H1 (cell line): ENCODE measurements at regions not wholly inside any gene's neighbourhood (a gene's known extent, or its start where the extent isn't known, plus 50 kb on each side); places are given as distances from the start of the nearest gene placed in this dataset.

ENCODE experiments used
- CTCF ChIA-PET: fragments of 300-600 bp; sonication (Branson Sonifier 250); formaldehyde crosslinking; loops from one replicate; lab custom pipeline; 2021; ENCODE audit not compliant: partially characterized antibody; lab: Charles Lee
- POLR2A ChIA-PET: fragments of 300-600 bp; sonication (Branson Sonifier 250); formaldehyde crosslinking; loops from one replicate; lab custom pipeline; 2021; ENCODE audit warnings: inconsistent platforms; ENCODE audit not compliant: partially characterized antibody; lab: Charles Lee
- DNase-seq, 2 experiments: peaks; one replicate each; pipeline versions ENCODE4 v3.0.0 to v3.0.0-alpha.2; 2010 to 2022; ENCODE audit warnings: low spot score in 2 of 2, low read depth in 1 of 2, mixed read lengths in 1 of 2
- FAIRE-seq: peaks from 2 replicates; lab custom pipeline; 2011; peaks lifted over from hg19 to GRCh38; lab: Jason Lieb, UNC
- H2AFZ ChIP-seq: 2 replicates; pipeline ENCODE4 v1.8.1; 2012; ENCODE audit warnings: low read length, inconsistent platforms
- H2AK5ac ChIP-seq: 2 replicates; pipeline ENCODE4 v1.6.1; 2013; ENCODE audit warnings: low read depth, low read length
- H2BK120ac ChIP-seq: replicated peaks from 2 replicates; pipeline ENCODE3; 2013; ENCODE audit warnings: low read depth, low read length, inconsistent platforms
- H2BK12ac ChIP-seq: 2 replicates; pipeline ENCODE4 v1.6.1; 2013; ENCODE audit warnings: low read depth, low read length
- H2BK15ac ChIP-seq: 2 replicates; pipeline ENCODE4 v1.6.1; 2013; ENCODE audit warnings: low read length
- H2BK20ac ChIP-seq: 2 replicates; pipeline ENCODE4 v1.6.1; 2013; ENCODE audit warnings: low read length
- H2BK5ac ChIP-seq: 2 replicates; pipeline ENCODE4 v1.6.1; 2013; ENCODE audit warnings: low read depth, low read length
- H3K14ac ChIP-seq: 2 replicates; pipeline ENCODE4 v1.6.1; 2013; ENCODE audit warnings: inconsistent platforms; ENCODE audit not compliant: insufficient read length
- H3K18ac ChIP-seq: 2 replicates; pipeline ENCODE4 v1.6.1; 2013; ENCODE audit warnings: low read length; ENCODE audit errors: extremely low read depth
- H3K23ac ChIP-seq: 2 replicates; pipeline ENCODE4 v1.6.1; 2013; ENCODE audit warnings: inconsistent platforms; ENCODE audit not compliant: insufficient read length
- H3K23me2 ChIP-seq: 2 replicates; pipeline ENCODE4 v1.6.1; 2013; ENCODE audit warnings: low read depth, low read length
- H3K27ac ChIP-seq: 2 replicates; pipeline ENCODE4 v1.6.1; 2011; ENCODE audit warnings: low read depth, low read length, inconsistent platforms
- H3K27me3 ChIP-seq, 4 experiments: replicated peaks in 1 of 4; 1 replicate in 1 of 4; 2 replicates in 3 of 4; pipeline versions ENCODE4 v1.6.1 to v1.8.1; 2011 to 2013; ENCODE audit warnings: low read length in 3 of 4, mild to moderate bottlenecking in 3 of 4, inconsistent platforms in 2 of 4, mixed read lengths in 2 of 4, moderate library complexity in 1 of 4; ENCODE audit not compliant: control insufficient read depth in 3 of 4, insufficient read depth in 3 of 4; ENCODE audit errors: extremely low read depth in 1 of 4
- H3K36me3 ChIP-seq, 4 experiments: 2 replicates each; pipeline versions ENCODE4 v1.6.1 to v1.8.1; 2011 to 2013; ENCODE audit warnings: mild to moderate bottlenecking in 4 of 4, low read length in 3 of 4, moderate library complexity in 2 of 4, control low read depth in 1 of 4, inconsistent platforms in 1 of 4; ENCODE audit not compliant: insufficient read depth in 4 of 4, control insufficient read depth in 2 of 4
- H3K4ac ChIP-seq: replicated peaks from 2 replicates; pipeline ENCODE3; 2013; ENCODE audit warnings: low read length, low read depth, mixed read lengths, inconsistent platforms; ENCODE audit not compliant: insufficient read length
- H3K4me1 ChIP-seq, 4 experiments: replicated peaks in 1 of 4; 1 replicate in 1 of 4; 2 replicates in 3 of 4; pipeline versions ENCODE4 v1.6.1 to v1.8.1; 2011 to 2013; ENCODE audit warnings: low read length in 3 of 4, inconsistent platforms in 2 of 4, mixed read lengths in 1 of 4; ENCODE audit not compliant: insufficient read depth in 4 of 4, control insufficient read depth in 3 of 4
- H3K4me2 ChIP-seq, 2 experiments: 2 replicates each; pipeline versions ENCODE4 v1.6.1 to v1.8.1; 2011 to 2013; ENCODE audit warnings: low read depth in 2 of 2, low read length in 2 of 2, control low read depth in 1 of 2, inconsistent platforms in 1 of 2, mild to moderate bottlenecking in 1 of 2; ENCODE audit not compliant: insufficient read depth in 1 of 2
- H3K4me3 ChIP-seq, 4 experiments: fragments of 200-600, 300-600 bp in 1 of 4; sonication (generic), shearing (Covaris generic), sonication (Bioruptor Twin) in 1 of 4; 2 replicates each; pipeline versions ENCODE4 v1.5.1 to v1.8.1; 2011 to 2016; ENCODE audit warnings: low read length in 4 of 4, low read depth in 3 of 4, control low read depth in 2 of 4, inconsistent platforms in 2 of 4, mild to moderate bottlenecking in 2 of 4, mixed read lengths in 1 of 4, moderate library complexity in 1 of 4; ENCODE audit not compliant: insufficient read depth in 2 of 4; ENCODE audit errors: extremely low read depth in 1 of 4
- H3K56ac ChIP-seq: replicated peaks from 2 replicates; pipeline ENCODE3; 2013; ENCODE audit warnings: low read depth, mild to moderate bottlenecking, mixed read lengths, low read length, inconsistent platforms; ENCODE audit not compliant: insufficient read length
- H3K79me1 ChIP-seq: 2 replicates; pipeline ENCODE4 v1.6.1; 2013; ENCODE audit warnings: low read depth, low read length, control low read depth
- H3K79me2 ChIP-seq, 2 experiments: 2 replicates each; pipeline versions ENCODE4 v1.6.1 to v1.8.1; 2012 to 2013; ENCODE audit warnings: low read length in 2 of 2, mild to moderate bottlenecking in 2 of 2, inconsistent platforms in 1 of 2; ENCODE audit not compliant: insufficient read depth in 2 of 2, control insufficient read depth in 1 of 2
- H3K9ac ChIP-seq, 4 experiments: replicated peaks in 1 of 4; 1 replicate in 1 of 4; 2 replicates in 3 of 4; pipeline versions ENCODE4 v1.6.1 to v1.8.1; 2011 to 2013; ENCODE audit warnings: low read depth in 3 of 4, low read length in 3 of 4, control low read depth in 2 of 4, mild to moderate bottlenecking in 2 of 4, moderate library complexity in 2 of 4, inconsistent platforms in 1 of 4; ENCODE audit errors: extremely low read depth in 1 of 4
- H3K9me3 ChIP-seq, 2 experiments: 2 replicates each; pipeline versions ENCODE4 v1.6.1 to v1.8.1; 2012 to 2013; ENCODE audit warnings: mild to moderate bottlenecking in 2 of 2, moderate library complexity in 2 of 2, control low read depth in 1 of 2, inconsistent platforms in 1 of 2, low read depth in 1 of 2, low read length in 1 of 2, mixed read lengths in 1 of 2; ENCODE audit not compliant: insufficient read depth in 2 of 2
- H4K20me1 ChIP-seq, 2 experiments: replicated peaks in 1 of 2; 2 replicates each; pipeline versions ENCODE3 to v1.8.1; 2011 to 2013; ENCODE audit warnings: inconsistent platforms in 2 of 2, low read length in 2 of 2, mild to moderate bottlenecking in 1 of 2; ENCODE audit not compliant: insufficient read depth in 2 of 2, control insufficient read depth in 1 of 2
- H4K5ac ChIP-seq: 2 replicates; pipeline ENCODE4 v1.6.1; 2013; ENCODE audit warnings: low read length, low read depth, mixed read lengths, inconsistent platforms; ENCODE audit not compliant: insufficient read length
- H4K8ac ChIP-seq: 2 replicates; pipeline ENCODE4 v1.8.0; 2013; ENCODE audit warnings: mild to moderate bottlenecking, moderate library complexity, low read length, inconsistent platforms; ENCODE audit not compliant: insufficient read depth; ENCODE audit errors: extremely low read depth
- H4K91ac ChIP-seq: replicated peaks from 2 replicates; pipeline ENCODE3; 2013; ENCODE audit warnings: low read length, mixed read lengths, inconsistent platforms; ENCODE audit not compliant: insufficient read length
- BRCA1 ChIP-seq: IDR thresholded peaks from 2 replicates; pipeline ENCODE4 v1.6.1; 2012; ENCODE audit warnings: low read depth, low read length, improper control_type of control experiment
- CREB1 ChIP-seq: IDR thresholded peaks from 2 replicates; pipeline ENCODE4 v1.6.1; 2012; ENCODE audit warnings: inconsistent platforms
- E2F6 ChIP-seq: IDR thresholded peaks from 2 replicates; pipeline ENCODE4 v1.6.1; 2012; ENCODE audit warnings: inconsistent platforms
- EGR1 ChIP-seq: IDR thresholded peaks from 2 replicates; pipeline ENCODE4 v1.6.1; 2011; ENCODE audit warnings: low read depth, low read length, borderline replicate concordance
- GABPA ChIP-seq: IDR thresholded peaks from 2 replicates; pipeline ENCODE4 v1.6.1; 2011; ENCODE audit warnings: mild to moderate bottlenecking, low read length, moderate library complexity, borderline replicate concordance; ENCODE audit not compliant: insufficient read depth
- SIN3A ChIP-seq, 2 experiments: IDR thresholded peaks in 1 of 2; conservative IDR thresholded peaks in 1 of 2; 2 replicates each; pipeline ENCODE4 v1.6.1; 2011 to 2012; ENCODE audit warnings: low read length in 2 of 2, improper control_type of control experiment in 1 of 2, low read depth in 1 of 2, mild to moderate bottlenecking in 1 of 2
- WGBS, 2 experiments: shearing (Covaris generic) in 1 of 2; methylation state at CpG; one replicate each; pipeline versions ENCODE4 v1.1.6 to v1.1.7; 2013 to 2015; ENCODE audit warnings: low lambda C conversion rate in 2 of 2, mixed read lengths in 2 of 2, inconsistent platforms in 1 of 2, low coverage in 1 of 2, missing lambda C conversion rate in 1 of 2; ENCODE audit not compliant: insufficient replicate concordance in 2 of 2, insufficient coverage in 1 of 2, insufficient read length in 1 of 2; ENCODE audit errors: extremely low coverage in 1 of 2, missing lambda C conversion rate in 1 of 2; 5-methylcytosine and 5-hydroxymethylcytosine counted together

DNA sequence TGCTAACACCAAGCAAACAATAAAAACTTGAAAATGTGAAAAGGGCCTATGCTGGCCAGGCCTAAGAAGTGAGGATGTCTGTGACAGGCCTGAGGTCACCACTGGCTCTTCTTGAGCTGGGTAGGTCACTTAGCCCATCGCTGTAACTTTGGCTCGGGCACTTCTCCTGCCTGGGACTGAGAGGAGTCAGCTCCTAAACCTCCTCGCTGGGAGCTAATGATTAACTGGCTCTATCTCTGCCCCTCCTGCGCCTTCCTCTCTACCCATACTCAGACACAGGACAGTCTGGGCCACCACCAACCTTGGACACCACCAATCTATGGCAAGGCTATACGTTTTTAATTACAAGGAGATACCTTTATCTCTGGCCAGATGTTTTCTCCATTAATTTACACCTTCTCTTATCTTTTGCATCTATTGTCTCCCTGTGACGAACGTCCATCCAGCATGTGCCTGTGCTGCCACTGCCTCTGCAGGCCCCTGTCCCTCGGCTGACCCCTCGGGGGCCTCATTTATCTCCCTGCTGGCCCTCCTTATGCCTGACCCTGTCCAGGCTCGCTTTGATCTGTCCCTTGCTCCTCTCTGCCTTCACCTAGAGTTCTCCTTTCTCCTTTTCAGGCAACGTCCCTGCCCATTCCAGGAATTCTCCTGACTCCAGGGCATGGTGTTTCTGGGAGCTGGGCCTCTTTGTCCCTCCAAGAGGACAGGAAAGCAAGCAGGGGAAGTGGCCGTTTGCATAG lies 149.1 kb upstream of the GATA6 start:
- Histone ChIP-seq H3K23ac (no peak overlapping the region), H3K4ac (no peak overlapping the region), H4K5ac (no peak overlapping the region), H2BK15ac (no peak overlapping the region), H2AFZ (no peak overlapping the region), H3K4me2 (no peak overlapping the region), H3K9me3 (no peaks in the 10 kb centered on the region), H3K4me1 (no peaks in the 10 kb centered on the region), H3K18ac (no peak overlapping the region), H4K8ac (peak overlapping the region; percentile 28; the same call in 1 of the 2 replicates), H3K56ac (no peak overlapping the region), H3K9ac (no peak overlapping the region), H3K23me2 (no peaks in the 10 kb centered on the region), H4K20me1 (no peaks in the 10 kb centered on the region), H2AK5ac (no peak overlapping the region), H3K4me3 (no peak overlapping the region), H3K36me3 (no peaks in the 10 kb centered on the region), H3K79me2 (no peaks in the 10 kb centered on the region), H2BK5ac (no peak overlapping the region), H3K27me3 (no peaks in the 10 kb centered on the region), H2BK20ac (no peak overlapping the region), H2BK12ac (no peak overlapping the region), H3K79me1 (no peaks in the 10 kb centered on the region), H3K14ac (no peak overlapping the region), H4K91ac (no peak overlapping the region), H3K27ac (no peak overlapping the region), H2BK120ac (no peak overlapping the region)
- DNase-seq (no peak), FAIRE-seq (no peak)
- ChIA-PET POLR2A (no interaction called here), CTCF (interaction anchor here (0.6 to 7.5 kb wide), 3 partner anchors 22 to 778 kb away, joined by 3 to 29 read pairs (median 3); no protein-coding TSS in a partner anchor)
- no peak for TF ChIP-seq CREB1
- TF ChIP-seq E2F6: no peak
- TF ChIP-seq BRCA1: no peak
- no peak for TF ChIP-seq EGR1
- no peak for TF ChIP-seq GABPA
- no peak for TF ChIP-seq SIN3A (conservative IDR thresholded peaks at IDR 0.05 in 1 of 2, IDR thresholded peaks at IDR 0.05 in 1 of 2; ENCODE audit: low read depth in 1 of 2, low read length in 2 of 2)
- WGBS, 2 experiments: 86% methylated on average over 12 of the region's 12 CpGs; no CpG with 5 or more reads in 1 of the 2 experiments
